Right atrium auricular region (tissue), 2 donors: ENCODE measurements at regions not wholly inside any gene's neighbourhood (a gene's known extent, or its start where the extent isn't known, plus 50 kb on each side); places are given as distances from the start of the nearest gene placed in this dataset.

Experiments
- DNase-seq: peaks from one replicate; pipeline ENCODE4 v3.0.0-alpha.2; 2019; ENCODE audit warnings: low spot score
- H3K27ac ChIP-seq, 2 donors: fragments of 200-600 bp; sonication (generic); 1 replicate in 1 of 2; 2 replicates in 1 of 2; pipeline ENCODE4 v1.5.1; 2016 to 2019
- H3K27me3 ChIP-seq, 2 donors: fragments of 200-600 bp; sonication (generic); one replicate each; pipeline versions ENCODE4 v1.5.1 to v1.6.0; 2017 to 2019
- H3K36me3 ChIP-seq: fragments of 200-600 bp; sonication (generic); one replicate; pipeline ENCODE4 v1.5.1; 2016
- H3K4me1 ChIP-seq, 2 donors: fragments of 200-600 bp; sonication (generic); one replicate each; pipeline versions ENCODE4 v1.5.1 to v1.6.0; 2017 to 2019
- H3K4me3 ChIP-seq, 2 donors: fragments of 200-600 bp; sonication (generic); 1 replicate in 1 of 2; 2 replicates in 1 of 2; pipeline ENCODE4 v1.5.1; 2017 to 2019; ENCODE audit warnings: mild to moderate bottlenecking in 1 of 2, moderate library complexity in 1 of 2
- H3K9me3 ChIP-seq, 2 donors: fragments of 200-600 bp; sonication (generic); one replicate each; pipeline ENCODE4 v1.5.1; 2019
- TF ChIP-seq, protein P1 (sequence below), 2 donors: fragments of 200-600 bp; sonication (generic); IDR thresholded peaks; one replicate each; pipeline ENCODE4 v1.5.1; 2019; ENCODE audit warnings: antibody characterized with exemption in 2 of 2

DNA sequence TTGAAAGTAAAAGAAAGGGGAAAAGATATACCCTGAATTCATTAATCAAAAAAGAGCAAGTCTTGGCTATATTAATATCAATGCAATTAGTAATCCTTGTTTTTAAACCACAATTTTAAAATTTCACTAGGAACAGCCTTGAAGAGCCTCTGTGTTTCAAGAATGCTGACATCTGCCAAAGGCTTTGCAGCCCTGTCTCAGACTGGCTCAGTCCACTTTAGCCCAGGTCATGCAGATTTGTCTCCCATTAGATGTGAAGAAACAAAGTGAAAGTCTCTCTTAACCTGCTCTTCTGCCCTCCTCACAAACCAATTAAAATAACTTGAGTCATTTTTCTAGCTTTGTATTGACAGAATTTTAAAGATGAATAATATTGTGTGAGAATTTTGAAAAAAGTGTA lies 102.7 kb upstream of the CARMIL1 start:
- H3K27me3 ChIP-seq, result no peaks in the 10 kb centered on the region
- H3K4me1 ChIP-seq, result peaks cover 0 to 5% of the 10 kb centered on the region in 2 donors
- H3K36me3 ChIP-seq, result no peaks in the 10 kb centered on the region
- no peak overlapping the region for H3K4me3 ChIP-seq
- no peaks in the 10 kb centered on the region for H3K9me3 ChIP-seq
- TF ChIP-seq, protein P1, sequence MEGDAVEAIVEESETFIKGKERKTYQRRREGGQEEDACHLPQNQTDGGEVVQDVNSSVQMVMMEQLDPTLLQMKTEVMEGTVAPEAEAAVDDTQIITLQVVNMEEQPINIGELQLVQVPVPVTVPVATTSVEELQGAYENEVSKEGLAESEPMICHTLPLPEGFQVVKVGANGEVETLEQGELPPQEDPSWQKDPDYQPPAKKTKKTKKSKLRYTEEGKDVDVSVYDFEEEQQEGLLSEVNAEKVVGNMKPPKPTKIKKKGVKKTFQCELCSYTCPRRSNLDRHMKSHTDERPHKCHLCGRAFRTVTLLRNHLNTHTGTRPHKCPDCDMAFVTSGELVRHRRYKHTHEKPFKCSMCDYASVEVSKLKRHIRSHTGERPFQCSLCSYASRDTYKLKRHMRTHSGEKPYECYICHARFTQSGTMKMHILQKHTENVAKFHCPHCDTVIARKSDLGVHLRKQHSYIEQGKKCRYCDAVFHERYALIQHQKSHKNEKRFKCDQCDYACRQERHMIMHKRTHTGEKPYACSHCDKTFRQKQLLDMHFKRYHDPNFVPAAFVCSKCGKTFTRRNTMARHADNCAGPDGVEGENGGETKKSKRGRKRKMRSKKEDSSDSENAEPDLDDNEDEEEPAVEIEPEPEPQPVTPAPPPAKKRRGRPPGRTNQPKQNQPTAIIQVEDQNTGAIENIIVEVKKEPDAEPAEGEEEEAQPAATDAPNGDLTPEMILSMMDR (IDR thresholded peaks at IDR 0.05), result no peak
- no peak for DNase-seq
- H3K27ac ChIP-seq, result no peak overlapping the region

DNA sequence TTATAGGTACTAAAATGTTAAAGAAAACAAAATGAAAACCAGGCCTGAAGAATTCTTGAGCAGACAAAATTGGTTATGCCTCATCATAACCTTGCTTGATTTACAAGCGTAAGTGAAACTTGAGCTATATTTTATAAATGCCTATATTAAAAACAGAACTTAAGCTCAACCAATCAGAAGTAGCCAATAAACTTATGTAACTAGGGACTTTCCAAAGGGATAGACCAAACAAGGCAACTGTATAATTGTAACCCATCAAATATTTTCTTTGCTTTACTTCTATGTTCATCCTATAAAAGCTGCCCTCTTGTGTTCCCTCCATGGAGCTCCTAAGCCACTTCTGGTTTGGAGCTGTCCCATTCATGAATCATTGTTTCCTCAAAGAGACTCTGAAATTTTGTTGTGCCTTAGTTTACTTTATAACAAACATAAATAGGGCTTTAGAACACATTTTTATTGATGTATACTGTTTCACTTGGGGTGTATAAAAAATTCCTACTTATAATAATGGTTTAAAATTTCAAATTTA lies 101.6 kb upstream of the CARMIL1 start:
- H3K9me3 ChIP-seq, result no peaks in the 10 kb centered on the region
- no peaks in the 10 kb centered on the region for H3K27me3 ChIP-seq
- H3K4me1 ChIP-seq, result peaks cover 0 to 5% of the 10 kb centered on the region in 2 donors
- no peaks in the 10 kb centered on the region for H3K36me3 ChIP-seq
- peak overlapping the region in 1 of 2 donors; percentile 66 for H3K27ac ChIP-seq
- TF ChIP-seq, protein P1 (IDR thresholded peaks at IDR 0.05), result no peak
- no peak overlapping the region for H3K4me3 ChIP-seq
- DNase-seq, result no peak

DNA sequence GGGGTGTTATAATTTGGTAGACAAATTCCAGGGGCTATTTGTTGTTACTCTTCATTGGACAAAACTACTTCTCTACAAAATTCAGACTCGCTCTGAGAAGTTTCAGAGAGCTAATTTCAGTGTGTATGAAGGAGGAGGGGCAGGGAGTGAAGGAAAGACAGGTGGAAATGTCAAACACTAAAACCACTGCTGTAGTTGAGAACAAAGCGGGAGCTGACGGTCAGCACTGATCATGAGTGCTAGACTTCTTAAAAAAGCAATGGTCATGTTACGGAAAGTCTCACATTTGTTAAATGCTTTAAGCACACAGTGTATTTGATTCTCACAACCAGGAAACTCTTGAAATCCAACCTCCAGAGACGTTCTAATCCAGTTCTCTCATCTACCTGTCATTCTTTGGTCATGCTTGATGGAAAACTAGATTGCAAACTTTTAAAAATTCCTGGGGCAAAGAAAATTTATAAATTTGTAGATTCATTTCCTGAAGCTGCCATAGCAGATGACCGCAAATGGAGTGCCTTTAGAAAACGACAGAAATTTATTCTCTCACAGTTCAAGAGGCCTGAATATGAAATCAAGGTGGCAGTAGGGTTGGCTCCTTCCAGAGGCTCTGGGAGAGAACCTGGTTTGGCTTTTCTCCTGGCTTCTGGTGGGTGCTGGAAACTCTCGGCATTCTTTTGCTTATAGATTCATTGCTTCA lies 100.7 kb upstream of the CARMIL1 start:
- H3K36me3 ChIP-seq, result no peaks in the 10 kb centered on the region
- peaks cover 0 to 5% of the 10 kb centered on the region in 2 donors for H3K4me1 ChIP-seq
- H3K9me3 ChIP-seq, result no peaks in the 10 kb centered on the region
- peak overlapping the region; percentile 64 to 66 for H3K27ac ChIP-seq
- no peaks in the 10 kb centered on the region for H3K27me3 ChIP-seq
- TF ChIP-seq, protein P1 (IDR thresholded peaks at IDR 0.05), result no peak
- DNase-seq, result no peak
- no peak overlapping the region for H3K4me3 ChIP-seq

DNA sequence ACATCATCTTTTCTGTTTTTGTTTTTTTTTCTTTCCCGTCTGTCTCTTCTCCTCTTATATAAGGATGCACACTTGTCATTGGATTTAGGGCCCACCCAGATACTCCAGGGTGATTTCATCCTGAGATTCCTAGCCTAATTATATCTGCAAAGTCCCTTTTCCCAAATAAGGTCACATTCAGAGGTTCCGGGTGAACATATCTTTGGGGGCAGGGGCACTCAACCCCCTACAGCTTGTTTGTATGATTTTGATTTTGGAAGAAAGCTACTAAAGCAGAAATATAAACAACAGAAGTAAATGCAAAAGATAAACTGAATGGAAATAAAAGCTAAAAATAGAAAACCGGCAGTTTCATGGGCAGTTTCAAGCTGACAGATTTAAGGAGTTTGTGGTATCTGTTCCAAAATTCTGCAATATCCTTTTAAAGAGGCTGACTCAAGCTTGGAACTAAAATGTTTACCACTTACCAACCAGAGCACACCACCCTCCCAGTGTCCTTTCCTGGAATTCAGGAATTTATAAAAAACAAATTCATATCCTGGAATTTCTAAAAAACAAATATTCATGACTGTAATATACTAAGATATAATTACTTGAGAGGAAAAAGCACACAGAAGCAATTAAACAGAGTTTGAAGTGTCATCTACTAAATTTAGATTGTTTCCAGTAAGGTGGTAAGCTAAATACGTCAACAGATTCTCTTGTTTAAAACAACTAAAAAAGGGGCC lies 100.0 kb upstream of the CARMIL1 start:
- TF ChIP-seq, protein P1 (IDR thresholded peaks at IDR 0.05), result no peak
- Histone ChIP-seq H3K4me3 (no peak overlapping the region), H3K9me3 (no peaks in the 10 kb centered on the region), H3K4me1 (peaks cover 0 to 5% of the 10 kb centered on the region in 2 donors), H3K27me3 (no peaks in the 10 kb centered on the region), H3K36me3 (no peaks in the 10 kb centered on the region), H3K27ac (peak overlapping the region; percentile 64 to 66)
- DNase-seq, result no peak

DNA sequence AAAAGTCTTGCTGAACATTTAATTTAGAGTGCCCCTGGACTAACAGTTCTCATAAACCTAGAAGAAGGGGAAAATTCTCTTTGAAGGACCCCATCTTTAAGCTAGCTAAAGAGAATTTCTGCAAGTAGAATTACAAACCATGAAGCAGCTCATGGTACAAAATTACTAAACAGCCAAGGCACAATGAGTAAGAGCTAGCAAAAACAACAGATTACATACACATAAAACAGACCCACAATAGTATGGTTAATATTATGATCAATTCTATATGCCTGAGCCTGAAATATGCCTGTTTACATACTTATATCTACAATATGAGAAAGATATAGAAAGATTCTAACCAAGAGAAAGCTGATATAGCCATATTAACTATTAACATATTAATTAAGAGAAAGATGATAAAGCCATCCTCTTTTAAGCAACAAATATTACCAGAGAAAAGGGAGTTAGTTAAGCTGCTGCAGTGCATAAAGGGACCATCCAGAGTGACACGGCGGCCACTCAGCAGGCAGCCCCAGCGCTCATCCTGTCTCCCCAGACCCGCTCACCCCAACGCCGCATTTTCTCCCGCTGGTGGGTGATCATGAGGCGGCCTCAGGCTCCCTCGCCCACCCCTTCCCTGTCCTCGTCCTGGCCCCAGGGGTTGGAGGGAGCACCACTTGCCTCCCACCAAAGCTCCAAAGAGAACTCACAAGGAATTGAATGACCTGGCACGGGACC lies 98.4 kb upstream of the CARMIL1 start:
- no peaks in the 10 kb centered on the region for H3K36me3 ChIP-seq
- TF ChIP-seq, protein P1 (IDR thresholded peaks at IDR 0.05), result no peak
- peak overlapping the region; percentile 38 to 64 for H3K27ac ChIP-seq
- no peak overlapping the region for H3K4me3 ChIP-seq
- no peaks in the 10 kb centered on the region for H3K4me1 ChIP-seq
- DNase-seq, result no peak
- H3K27me3 ChIP-seq, result no peaks in the 10 kb centered on the region
- no peaks in the 10 kb centered on the region for H3K9me3 ChIP-seq
